HEK293T (cell line): ENCODE measurements at regions not wholly inside any gene's neighbourhood (a gene's known extent, or its start where the extent isn't known, plus 50 kb on each side); places are given as distances from the start of the nearest gene placed in this dataset.

ENCODE experiments used
- ARNT ChIP-seq: fragments of 450-650 bp; IDR thresholded peaks from 2 replicates; pipeline ENCODE4 v1.6.1; 2017; ENCODE audit warnings: mild to moderate bottlenecking
- BHLHE40 ChIP-seq: fragments of 450-650 bp; IDR thresholded peaks from 2 replicates; pipeline ENCODE4 v1.6.1; 2016; ENCODE audit warnings: mild to moderate bottlenecking, moderate library complexity, borderline replicate concordance
- ELF4 ChIP-seq: fragments of 450-650 bp; IDR thresholded peaks from 2 replicates; pipeline ENCODE4 v1.6.1; 2017; ENCODE audit warnings: antibody characterized with exemption
- FOXA1 ChIP-seq: fragments of 450-650 bp; IDR thresholded peaks from 2 replicates; pipeline ENCODE4 v1.6.1; 2016; ENCODE audit warnings: mild to moderate bottlenecking
- FOXK2 ChIP-seq: fragments of 450-650 bp; IDR thresholded peaks from 2 replicates; pipeline ENCODE4 v1.6.1; 2016; ENCODE audit warnings: mild to moderate bottlenecking
- FOXM1 ChIP-seq: fragments of 450-650 bp; IDR thresholded peaks from 2 replicates; pipeline ENCODE4 v1.6.1; 2017; ENCODE audit warnings: mild to moderate bottlenecking, borderline replicate concordance
- HDGF ChIP-seq: fragments of 450-650 bp; IDR thresholded peaks from 2 replicates; pipeline ENCODE4 v1.6.1; 2017; ENCODE audit warnings: antibody characterized with exemption, borderline replicate concordance
- SP1 ChIP-seq: fragments of 450-650 bp; IDR thresholded peaks from 2 replicates; pipeline ENCODE4 v1.6.1; 2017
- SUZ12 ChIP-seq: fragments of 450-650 bp; IDR thresholded peaks from 2 replicates; pipeline ENCODE4 v1.6.1; 2016; ENCODE audit warnings: mild to moderate bottlenecking
- TARDBP ChIP-seq: fragments of 450-650 bp; IDR thresholded peaks from 2 replicates; pipeline ENCODE4 v1.6.1; 2016
- ZNF384 ChIP-seq: fragments of 450-650 bp; IDR thresholded peaks from 2 replicates; pipeline ENCODE4 v1.6.1; 2016

- TF ChIP-seq SUZ12: no peak
- TF ChIP-seq BHLHE40: no peak
- TF ChIP-seq FOXA1: no peak
- TF ChIP-seq SP1: no peak
- no peak for TF ChIP-seq ELF4
- no peak for TF ChIP-seq FOXK2
- no peak for TF ChIP-seq TARDBP
- TF ChIP-seq ZNF384: no peak
- no peak for TF ChIP-seq HDGF
- TF ChIP-seq FOXM1: no peak
- TF ChIP-seq ARNT: no peak
Measured at GRCh38 chr6:123745895-123746294, 57.8 kb upstream of the NKAIN2 start.
